Tibial nerve (tissue), 4 donors: ENCODE measurements at regions not wholly inside any gene's neighbourhood (a gene's known extent, or its start where the extent isn't known, plus 50 kb on each side); places are given as distances from the start of the nearest gene placed in this dataset.

Experiments
- CTCF ChIP-seq, 5 experiments: fragments of 200-600 bp in 3 of 5; fragments of 450-650 bp in 2 of 5; sonication (generic) in 3 of 5; IDR thresholded peaks; one replicate each; pipeline ENCODE4 v1.5.1; 2016 to 2019; ENCODE audit warnings: antibody characterized with exemption in 5 of 5, mild to moderate bottlenecking in 3 of 5, moderate library complexity in 2 of 5
- EP300 ChIP-seq, 2 donors: sonication (generic); formaldehyde crosslinking; IDR thresholded peaks; one replicate each; pipeline ENCODE4 v1.6.1; 2017; ENCODE audit warnings: antibody characterized with exemption in 2 of 2, mild to moderate bottlenecking in 1 of 2
- POLR2A ChIP-seq, 2 donors: fragments of 450-650 bp; IDR thresholded peaks; one replicate each; pipeline ENCODE4 v1.6.1; 2017; ENCODE audit warnings: antibody characterized with exemption in 2 of 2, mild to moderate bottlenecking in 2 of 2, moderate library complexity in 2 of 2

GRCh38 chr21:29462479-29462878 lies 163.8 kb downstream of the BACH1 start:
- TF ChIP-seq CTCF (IDR thresholded peaks at IDR 0.05) (no peak), POLR2A (IDR thresholded peaks at IDR 0.05) (no peak), EP300 (IDR thresholded peaks at IDR 0.05) (no peak)
